HG03135 (cell line): ENCODE measurements at regions not wholly inside any gene's neighbourhood (a gene's known extent, or its start where the extent isn't known, plus 50 kb on each side); places are given as distances from the start of the nearest gene placed in this dataset.

Experiments
- ATAC-seq: cut with Tn5 transposase; IDR thresholded peaks from one replicate; pipeline ENCODE4 v1.9.1; 2021; ENCODE audit warnings: mild to moderate bottlenecking, moderate library complexity; ENCODE audit not compliant: unreplicated experiment

- ATAC-seq: no peak
Measured at GRCh38 chr12:130070126-130070611, 92.1 kb upstream of the FZD10 start.

- ATAC-seq: no peak
Measured at GRCh38 chr12:130073721-130074120, 88.5 kb upstream of the FZD10 start.

GRCh38 chr12:130074661-130075406 is 87.4 kb upstream of the FZD10 start:
- no peak for ATAC-seq

GRCh38 chr12:130075497-130076076 is 86.7 kb upstream of the FZD10 start:
- no peak for ATAC-seq

GRCh38 chr12:130076126-130076525 is 86.1 kb upstream of the FZD10 start:
- no peak for ATAC-seq

GRCh38 chr12:130076752-130077151 is 85.5 kb upstream of the FZD10 start:
- no peak for ATAC-seq

GRCh38 chr12:130078852-130079251 is 83.4 kb upstream of the FZD10 start:
- no peak for ATAC-seq

- ATAC-seq: no peak
Measured at GRCh38 chr12:130079279-130079678, 83.0 kb upstream of the FZD10 start.

DNA sequence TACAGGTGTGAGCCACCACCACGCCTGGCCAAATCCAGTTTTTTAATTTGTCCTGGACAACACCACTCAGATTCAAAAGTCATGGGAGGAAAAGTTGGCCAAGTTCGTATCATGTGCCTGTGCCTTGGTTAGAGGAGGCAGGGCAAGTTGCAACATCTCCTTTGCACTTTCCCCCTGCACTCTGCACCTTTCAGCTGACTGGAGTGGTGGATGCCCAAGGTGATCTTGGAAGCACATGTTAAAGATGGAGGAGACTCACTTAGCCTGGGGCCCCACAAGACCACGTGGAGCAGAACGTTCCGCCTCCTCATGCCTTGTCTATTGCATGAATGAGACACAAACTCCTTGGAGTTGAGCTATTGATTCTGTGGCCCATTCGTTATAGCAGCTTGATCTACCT is 82.1 kb upstream of the FZD10 start:
- ATAC-seq: no peak

GRCh38 chr12:130081117-130081805 is 81.0 kb upstream of the FZD10 start:
- ATAC-seq: no peak

GRCh38 chr12:130083002-130083401 is 79.3 kb upstream of the FZD10 start:
- ATAC-seq: no peak

- ATAC-seq: no peak
Measured at GRCh38 chr12:130083734-130084133, 78.5 kb upstream of the FZD10 start.

GRCh38 chr12:130084359-130084758 is 77.9 kb upstream of the FZD10 start:
- no peak for ATAC-seq

DNA sequence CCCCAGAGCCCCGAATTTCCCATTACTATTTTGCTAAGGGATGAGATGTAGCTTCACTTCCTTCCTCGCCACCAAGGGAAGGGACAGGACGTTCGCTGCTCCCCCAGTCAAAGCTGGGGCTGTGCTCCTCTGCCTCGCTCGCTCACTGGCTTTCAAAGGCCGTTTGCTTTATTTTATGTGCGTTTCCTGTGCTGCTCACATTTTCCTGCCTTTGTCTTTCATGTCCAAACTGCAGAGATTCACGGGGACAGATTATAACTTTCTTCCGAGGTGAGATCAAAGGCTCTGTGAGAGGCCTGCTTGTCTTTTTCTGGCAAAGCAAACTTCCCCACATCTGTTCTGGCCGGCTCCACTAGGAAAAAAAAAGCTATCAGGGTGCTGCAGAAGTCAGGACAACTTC is 76.0 kb upstream of the FZD10 start:
- ATAC-seq: no peak

GRCh38 chr12:130086797-130087196 is 75.5 kb upstream of the FZD10 start:
- ATAC-seq: no peak

DNA sequence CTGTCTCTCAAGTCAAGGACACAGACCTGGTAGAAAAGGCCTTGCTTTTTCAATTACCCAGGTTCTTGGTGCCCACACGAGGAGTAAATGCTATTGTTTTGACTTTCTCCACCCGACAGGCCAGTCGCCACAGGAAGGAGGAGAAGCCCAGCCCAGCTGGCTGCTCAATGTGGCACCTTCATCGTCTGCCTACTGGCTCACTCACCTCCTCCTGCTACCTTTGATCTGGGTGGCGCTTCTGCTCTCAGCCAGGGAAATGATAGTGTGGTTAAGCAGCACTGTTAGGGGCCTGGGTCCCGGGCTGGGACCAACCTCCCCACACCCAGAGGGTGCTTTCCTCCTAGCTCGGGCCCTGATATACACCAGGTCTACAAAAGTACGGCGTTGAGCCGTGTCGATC is 75.0 kb upstream of the FZD10 start:
- ATAC-seq: no peak

GRCh38 chr12:130088504-130088903 is 73.8 kb upstream of the FZD10 start:
- ATAC-seq: no peak

DNA sequence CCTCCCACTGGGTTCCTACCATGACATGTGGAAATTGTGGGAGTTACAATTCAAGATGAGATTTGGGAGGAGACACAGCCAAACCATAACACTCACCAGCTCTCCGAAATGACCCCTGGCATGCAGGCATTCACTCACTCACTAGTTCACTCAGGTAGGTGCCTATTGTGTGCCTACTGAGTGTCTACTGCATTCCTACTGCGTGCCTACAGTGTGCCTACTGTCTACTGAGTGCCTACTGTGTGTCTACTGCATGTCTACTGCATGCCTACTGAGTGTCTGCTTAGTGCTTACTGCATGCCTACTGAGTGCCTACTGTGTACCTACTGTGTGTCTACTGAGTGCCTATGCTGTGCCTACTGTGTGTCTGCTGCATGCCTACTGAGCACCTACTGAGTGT is 71.7 kb upstream of the FZD10 start:
- ATAC-seq: no peak

GRCh38 chr12:130093380-130093779 is 68.9 kb upstream of the FZD10 start:
- no peak for ATAC-seq

- ATAC-seq: no peak
Measured at GRCh38 chr12:130097342-130097741, 64.9 kb upstream of the FZD10 start.

DNA sequence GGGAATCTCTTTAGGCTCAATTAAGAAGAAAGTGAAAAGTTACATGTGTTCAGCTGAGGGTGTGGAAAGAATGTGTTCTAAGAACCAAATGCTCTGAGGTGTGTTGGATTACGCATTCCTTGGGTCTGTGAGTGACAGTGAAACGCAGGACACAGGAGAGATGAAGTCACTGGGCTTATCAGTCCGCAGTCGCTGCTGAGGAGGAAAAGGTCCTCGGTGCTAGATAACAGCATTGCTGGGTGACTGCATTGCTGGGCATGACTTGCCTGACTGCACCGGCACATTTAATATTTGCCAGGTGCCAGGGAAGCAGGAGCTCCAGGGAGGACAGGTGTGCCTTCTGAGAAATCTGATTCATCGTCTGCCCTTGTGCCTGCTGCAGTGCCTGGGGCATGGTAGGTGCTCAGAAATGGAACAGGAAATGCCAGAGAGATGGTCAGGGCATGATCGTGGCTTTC is 64.4 kb upstream of the FZD10 start:
- no peak for ATAC-seq
